B cell (primary cell): ENCODE measurements at regions not wholly inside any gene's neighbourhood (a gene's known extent, or its start where the extent isn't known, plus 50 kb on each side); places are given as distances from the start of the nearest gene placed in this dataset.

ENCODE experiments used
- ATAC-seq: fragments of 200-7000 bp; cut with Tn5 transposase; one replicate; pipeline ENCODE4 v1.10.0; 2021; ENCODE audit warnings: low read depth, mild to moderate bottlenecking, moderate number of reproducible peaks, moderate library complexity
- CTCF ChIA-PET: fragments of 350-600 bp; sonication (Branson Sonifier 250); formaldehyde crosslinking; loops from one replicate; lab custom pipeline; 2021; ENCODE audit warnings: antibody characterized with exemption, inconsistent platforms; lab: Charles Lee
- POLR2A ChIA-PET: fragments of 350-600 bp; sonication (Branson Sonifier 250); formaldehyde crosslinking; loops from one replicate; lab custom pipeline; 2021; ENCODE audit warnings: antibody characterized with exemption; lab: Charles Lee
- DNase-seq: peaks from one replicate; pipeline ENCODE4 v3.0.0; 2013
- H2AFZ ChIP-seq: 2 replicates; pipeline ENCODE4 v1.6.1; 2012; ENCODE audit warnings: mild to moderate bottlenecking, low read depth, low read length; ENCODE audit not compliant: insufficient read depth, poor library complexity, severe bottlenecking
- H3K27ac ChIP-seq, 2 donors: 1 replicate in 1 of 2; 2 replicates in 1 of 2; pipeline ENCODE4 v1.5.1; 2012 to 2013; ENCODE audit warnings: low read length in 2 of 2, mild to moderate bottlenecking in 2 of 2, moderate library complexity in 1 of 2
- H3K27me3 ChIP-seq, 4 experiments: fragments of 200-600 bp in 1 of 4; sonication (generic) in 1 of 4; replicated peaks in 1 of 4; 1 replicate in 2 of 4; 2 replicates in 2 of 4; pipeline versions ENCODE4 v1.6.1 to v1.7.0; 2013 to 2016; ENCODE audit warnings: low read length in 3 of 4, mild to moderate bottlenecking in 2 of 4, mixed read lengths in 1 of 4, moderate library complexity in 1 of 4; ENCODE audit not compliant: insufficient read depth in 4 of 4, control insufficient read depth in 3 of 4; ENCODE audit errors: control extremely low read depth in 1 of 4
- H3K36me3 ChIP-seq, 2 experiments: replicated peaks in 1 of 2; 1 replicate in 1 of 2; 2 replicates in 1 of 2; pipeline versions ENCODE4 v1.6.1 to v1.7.1; 2013; ENCODE audit warnings: low read length in 1 of 2; ENCODE audit not compliant: insufficient read depth in 2 of 2, control insufficient read depth in 1 of 2; ENCODE audit errors: control extremely low read depth in 1 of 2, extremely low read depth in 1 of 2
- H3K4me1 ChIP-seq, 2 donors: fragments of 200-600 bp in 1 of 2; sonication (generic) in 1 of 2; 1 replicate in 1 of 2; 2 replicates in 1 of 2; pipeline versions ENCODE4 v1.5.1 to v1.6.1; 2013 to 2017; ENCODE audit warnings: low read length in 2 of 2; ENCODE audit not compliant: control insufficient read depth in 2 of 2, insufficient read depth in 2 of 2
- H3K4me2 ChIP-seq: replicated peaks from 2 replicates; pipeline ENCODE3; 2012; ENCODE audit warnings: mild to moderate bottlenecking, low read depth, low read length; ENCODE audit not compliant: poor library complexity, severe bottlenecking
- H3K4me3 ChIP-seq, 5 experiments: fragments of 200-600 bp in 1 of 5; sonication (generic) in 1 of 5; 1 replicate in 3 of 5; 2 replicates in 2 of 5; pipeline versions ENCODE4 v1.5.1 to v1.7.0; 2011 to 2016; ENCODE audit warnings: low read length in 4 of 5, mild to moderate bottlenecking in 4 of 5, low read depth in 2 of 5, control low read depth in 1 of 5, moderate library complexity in 1 of 5; ENCODE audit not compliant: insufficient read depth in 1 of 5; ENCODE audit errors: control extremely low read depth in 1 of 5, extremely low read depth in 1 of 5
- H3K79me2 ChIP-seq: fragments of 200-600 bp; sonication (generic); one replicate; pipeline ENCODE4 v1.6.0; 2016; ENCODE audit warnings: low read length; ENCODE audit not compliant: control insufficient read depth, insufficient read depth
- H3K9ac ChIP-seq: fragments of 200-600 bp; sonication (generic); 2 replicates; pipeline ENCODE4 v1.6.1; 2017; ENCODE audit warnings: mild to moderate bottlenecking, low read length, moderate library complexity
- H3K9me3 ChIP-seq, 3 donors: one replicate each; pipeline versions ENCODE4 v1.6.1 to v1.7.1; 2013; ENCODE audit warnings: low read length in 2 of 3; ENCODE audit not compliant: control insufficient read depth in 2 of 3, insufficient read depth in 1 of 3; ENCODE audit errors: control extremely low read depth in 1 of 3
- H4K20me1 ChIP-seq: 2 replicates; pipeline ENCODE4 v1.6.0; 2012; ENCODE audit warnings: mild to moderate bottlenecking, low read length; ENCODE audit not compliant: insufficient read depth, control insufficient read depth, poor library complexity, severe bottlenecking
- H3K27ac Mint-ChIP-seq: one replicate; pipeline ENCODE4 v1.8.0; 2021; ENCODE audit warnings: mixed read lengths
- H3K27me3 Mint-ChIP-seq: one replicate; pipeline ENCODE4 v1.8.0; 2021; ENCODE audit warnings: mixed read lengths
- H3K4me1 Mint-ChIP-seq: one replicate; pipeline ENCODE4 v1.8.0; 2021; ENCODE audit warnings: mixed read lengths
- H3K4me3 Mint-ChIP-seq: one replicate; pipeline ENCODE4 v1.8.0; 2021; ENCODE audit warnings: mixed read lengths
- H3K9me3 Mint-ChIP-seq: one replicate; pipeline ENCODE4 v1.8.0; 2022; ENCODE audit warnings: mixed read lengths; ENCODE audit not compliant: insufficient read depth
- EZH2 ChIP-seq: IDR thresholded peaks from 2 replicates; pipeline ENCODE4 v1.6.1; 2012; ENCODE audit warnings: borderline replicate concordance, low read depth, mild to moderate bottlenecking, moderate library complexity, low read length; ENCODE audit not compliant: insufficient read depth, poor library complexity, severe bottlenecking
- WGBS: methylation state at CpG from one replicate; pipeline ENCODE4 v1.1.5; 2013; ENCODE audit warnings: missing lambda C conversion rate; ENCODE audit not compliant: insufficient coverage; 5-methylcytosine and 5-hydroxymethylcytosine counted together
- intact Hi-C: fragments of 100-400 bp; cut with micrococcal nuclease; formaldehyde crosslinking; loops from one replicate; pipeline ENCODE4 v1.10.0; 2022
- TF ChIP-seq, protein P1 (sequence below): fragments of 200-600 bp; IDR thresholded peaks from one replicate; pipeline ENCODE4 v1.8.0; 2022; ENCODE audit warnings: antibody characterized with exemption, mild to moderate bottlenecking

DNA sequence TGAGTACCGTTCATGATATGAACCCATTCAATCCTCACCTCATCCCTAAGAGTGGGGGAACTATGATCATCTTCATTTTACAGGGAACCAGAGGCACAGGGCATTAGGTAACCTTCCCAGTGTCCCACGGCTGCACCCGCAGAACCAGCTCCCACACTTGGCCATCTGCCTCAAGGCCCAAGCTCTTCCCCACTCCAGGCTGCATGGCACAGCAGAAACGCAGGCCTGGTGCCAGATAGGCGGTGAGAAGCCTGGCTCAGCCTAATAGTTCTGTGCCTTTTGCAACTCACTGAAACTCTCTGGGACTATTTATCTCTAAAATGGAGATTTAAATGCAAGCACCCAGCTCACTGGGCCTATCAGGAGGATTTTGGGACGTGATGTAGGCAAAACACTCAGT, 90.8 kb upstream of the ZNF618 start:
- 91% methylated on average over 6 of the region's 6 CpGs for WGBS
- H2AFZ ChIP-seq = no peak overlapping the region
- no peak overlapping the region for H3K27ac ChIP-seq
- Mint-ChIP-seq H3K27me3 (peaks cover 18% of the 10 kb centered on the region), H3K27ac (no peak overlapping the region), H3K9me3 (no peaks in the 10 kb centered on the region), H3K4me1 (no peaks in the 10 kb centered on the region), H3K4me3 (no peak overlapping the region)
- no peaks in the 10 kb centered on the region for H4K20me1 ChIP-seq
- ChIA-PET POLR2A (no interaction called here), CTCF (no interaction called here)
- DNase-seq (no peak), ATAC-seq (no peak)
- H3K9ac ChIP-seq = no peak overlapping the region
- H3K36me3 ChIP-seq = no peaks in the 10 kb centered on the region
- H3K4me2 ChIP-seq = no peak overlapping the region
- intact Hi-C loops = no loop called here
- no peaks in the 10 kb centered on the region for H3K79me2 ChIP-seq
- TF ChIP-seq, protein P1, sequence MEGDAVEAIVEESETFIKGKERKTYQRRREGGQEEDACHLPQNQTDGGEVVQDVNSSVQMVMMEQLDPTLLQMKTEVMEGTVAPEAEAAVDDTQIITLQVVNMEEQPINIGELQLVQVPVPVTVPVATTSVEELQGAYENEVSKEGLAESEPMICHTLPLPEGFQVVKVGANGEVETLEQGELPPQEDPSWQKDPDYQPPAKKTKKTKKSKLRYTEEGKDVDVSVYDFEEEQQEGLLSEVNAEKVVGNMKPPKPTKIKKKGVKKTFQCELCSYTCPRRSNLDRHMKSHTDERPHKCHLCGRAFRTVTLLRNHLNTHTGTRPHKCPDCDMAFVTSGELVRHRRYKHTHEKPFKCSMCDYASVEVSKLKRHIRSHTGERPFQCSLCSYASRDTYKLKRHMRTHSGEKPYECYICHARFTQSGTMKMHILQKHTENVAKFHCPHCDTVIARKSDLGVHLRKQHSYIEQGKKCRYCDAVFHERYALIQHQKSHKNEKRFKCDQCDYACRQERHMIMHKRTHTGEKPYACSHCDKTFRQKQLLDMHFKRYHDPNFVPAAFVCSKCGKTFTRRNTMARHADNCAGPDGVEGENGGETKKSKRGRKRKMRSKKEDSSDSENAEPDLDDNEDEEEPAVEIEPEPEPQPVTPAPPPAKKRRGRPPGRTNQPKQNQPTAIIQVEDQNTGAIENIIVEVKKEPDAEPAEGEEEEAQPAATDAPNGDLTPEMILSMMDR = no peak
- TF ChIP-seq EZH2 = no peak
- H3K27me3 ChIP-seq = peaks cover 0 to 3% (median 0%) of the 10 kb centered on the region in 4 experiments
- H3K4me1 ChIP-seq = no peaks in the 10 kb centered on the region
- peaks cover 0 to 2% (median 0%) of the 10 kb centered on the region in 3 donors for H3K9me3 ChIP-seq
- no peak overlapping the region for H3K4me3 ChIP-seq

DNA sequence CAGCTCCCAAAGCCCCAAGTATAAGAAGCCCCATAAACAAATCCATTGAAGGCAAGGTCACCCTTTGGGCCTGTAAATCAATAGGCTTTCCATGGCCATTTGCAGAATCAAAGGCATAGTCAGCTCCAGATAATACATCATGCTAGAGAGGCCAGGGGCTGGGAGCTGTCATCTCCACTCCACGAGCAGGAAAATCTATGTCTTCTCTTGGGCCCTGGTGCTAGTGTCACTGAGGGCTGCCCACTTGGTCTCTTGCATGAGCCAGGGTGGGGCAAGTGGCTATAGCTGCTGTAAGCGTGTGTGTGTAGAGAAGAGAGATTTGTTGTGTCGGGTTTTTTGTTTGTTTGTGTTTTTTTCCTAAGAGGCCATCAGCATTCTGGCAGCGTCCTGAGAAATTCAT, 90.0 kb upstream of the ZNF618 start:
- H3K27ac Mint-ChIP-seq = no peak overlapping the region
- Histone ChIP-seq H3K4me2 (no peak overlapping the region), H3K79me2 (no peaks in the 10 kb centered on the region), H3K9ac (no peak overlapping the region), H2AFZ (no peak overlapping the region), H3K36me3 (no peaks in the 10 kb centered on the region), H3K4me3 (no peak overlapping the region), H3K27ac (no peak overlapping the region), H4K20me1 (no peaks in the 10 kb centered on the region), H3K4me1 (no peaks in the 10 kb centered on the region), H3K27me3 (peaks cover 0 to 3% (median 0%) of the 10 kb centered on the region in 4 experiments), H3K9me3 (peaks cover 0 to 2% (median 0%) of the 10 kb centered on the region in 3 donors)
- DNase-seq = no peak
- no peak overlapping the region for H3K4me3 Mint-ChIP-seq
- CTCF ChIA-PET = no interaction called here
- H3K27me3 Mint-ChIP-seq = peaks cover 20% of the 10 kb centered on the region
- H3K4me1 Mint-ChIP-seq = no peaks in the 10 kb centered on the region
- POLR2A ChIA-PET = no interaction called here
- ATAC-seq = no peak
- 87% methylated on average over 3 of the region's 4 CpGs for WGBS
- intact Hi-C loops = no loop called here
- TF ChIP-seq EZH2 = no peak
- TF ChIP-seq, protein P1 = no peak
- no peaks in the 10 kb centered on the region for H3K9me3 Mint-ChIP-seq
